Stimulated activated naive CD4-positive, alpha-beta T cell (primary cell): ENCODE measurements at regions not wholly inside any gene's neighbourhood (a gene's known extent, or its start where the extent isn't known, plus 50 kb on each side); places are given as distances from the start of the nearest gene placed in this dataset.
"Not testable (repeated sequence)": the region's sequence is repeated elsewhere in the genome, so short reads cannot be mapped to it uniquely, and the experiment has no call there.

Experiments
- DNase-seq, 6 experiments: peaks; one replicate each; lab custom pipeline; 2025; lab: John Stamatoyannopoulos, UW

GRCh38 chr2:75389271-75389670 lies 171.5 kb downstream of the EVA1A start:
- no peak for DNase-seq

DNA sequence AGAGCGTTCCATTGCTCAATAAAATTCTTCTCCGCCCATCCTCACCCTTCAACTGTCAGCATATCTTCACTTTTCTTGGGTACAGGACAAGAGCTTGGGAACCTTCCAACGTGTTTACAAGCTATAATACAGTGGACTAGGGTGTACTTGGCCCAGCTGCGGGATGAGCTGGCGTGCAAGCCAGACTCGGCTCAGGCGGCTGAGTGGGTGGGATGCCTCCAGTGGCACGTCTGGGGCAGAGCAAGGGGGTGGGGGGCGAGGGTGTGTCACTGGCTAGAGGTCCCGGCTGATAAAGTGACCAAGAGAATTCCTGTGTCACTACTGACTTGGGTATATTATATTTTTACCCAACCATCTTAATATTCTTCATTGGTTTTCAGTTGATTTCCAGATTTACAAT lies 179.7 kb downstream of the EVA1A start:
- DNase-seq, result no peak

GRCh38 chr2:75379476-75380210 lies 180.3 kb upstream of the TACR1 start:
- no peak for DNase-seq

DNA sequence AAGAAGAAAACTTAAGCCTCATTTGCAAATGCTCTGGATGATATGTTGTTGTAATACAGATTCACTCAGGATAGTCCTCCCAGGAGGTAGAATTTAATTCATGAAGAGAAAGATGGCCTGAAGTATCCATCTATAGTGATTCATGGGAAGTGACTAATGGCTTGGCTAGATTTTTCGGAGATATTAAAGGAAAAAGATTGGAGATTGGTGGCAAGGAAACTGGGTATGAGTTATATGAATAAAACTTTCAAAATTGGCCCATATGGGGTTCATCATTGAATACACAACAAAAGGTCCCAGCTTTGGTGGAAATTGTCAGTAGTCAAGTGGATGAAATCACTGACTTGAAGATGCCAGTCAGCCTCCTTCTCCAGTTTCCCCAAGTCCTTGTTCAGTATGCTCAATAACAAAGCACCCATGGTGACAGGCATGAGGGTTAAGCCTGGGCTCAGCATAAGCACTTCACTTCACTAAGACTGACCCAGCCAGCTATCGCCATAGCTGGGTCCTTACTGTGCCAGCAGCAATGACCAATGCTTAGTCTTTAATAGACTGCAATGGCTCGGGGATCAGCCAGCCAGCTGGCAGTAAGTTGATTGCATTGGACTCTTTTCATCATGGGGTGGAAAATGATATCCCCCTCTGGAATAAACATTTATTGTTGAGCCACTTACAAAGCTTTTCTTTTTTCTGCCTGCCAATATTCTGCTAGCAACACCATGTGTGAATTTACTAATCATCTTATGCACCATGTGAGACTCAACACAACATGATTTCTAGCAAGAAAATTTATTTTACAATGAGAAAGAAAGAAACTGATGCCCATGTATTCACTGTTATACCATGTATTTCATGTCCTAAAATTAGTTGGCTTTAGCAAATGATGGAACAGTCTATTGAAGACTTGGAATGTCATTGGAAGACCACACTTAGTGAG lies 176.6 kb upstream of the TACR1 start:
- DNase-seq, result no peak

DNA sequence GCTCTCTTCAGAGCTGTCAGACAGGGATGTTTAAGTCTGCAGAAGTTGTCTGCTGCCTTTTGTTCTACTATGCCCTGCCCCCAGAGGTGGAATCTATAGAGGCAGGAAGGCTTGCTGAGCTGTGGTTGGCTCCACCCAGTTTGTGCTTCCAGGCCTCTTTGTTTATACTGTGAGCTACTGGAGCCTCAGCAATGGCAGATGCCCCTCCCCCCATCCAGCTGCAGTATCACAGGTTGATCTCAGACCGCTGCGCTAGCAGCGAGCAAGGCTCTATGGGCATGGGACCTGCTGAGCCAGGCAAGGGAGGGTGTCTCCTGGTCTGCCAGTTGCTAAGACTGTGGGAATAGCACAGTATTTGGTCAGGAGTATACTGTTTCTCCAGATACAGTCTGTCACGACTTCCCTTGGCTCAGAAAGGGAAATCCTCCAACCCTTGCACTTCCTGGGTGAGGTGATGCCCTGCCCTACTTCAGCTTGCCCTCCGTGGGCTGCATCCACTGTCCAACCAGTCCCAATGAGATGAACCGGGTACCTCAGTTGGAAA lies 175.2 kb upstream of the TACR1 start:
- not testable (repeated sequence) for DNase-seq

- DNase-seq, result no peak
These were observed 168.1 kb upstream of the TACR1 start for GRCh38 chr2:75367401-75367800.

DNA sequence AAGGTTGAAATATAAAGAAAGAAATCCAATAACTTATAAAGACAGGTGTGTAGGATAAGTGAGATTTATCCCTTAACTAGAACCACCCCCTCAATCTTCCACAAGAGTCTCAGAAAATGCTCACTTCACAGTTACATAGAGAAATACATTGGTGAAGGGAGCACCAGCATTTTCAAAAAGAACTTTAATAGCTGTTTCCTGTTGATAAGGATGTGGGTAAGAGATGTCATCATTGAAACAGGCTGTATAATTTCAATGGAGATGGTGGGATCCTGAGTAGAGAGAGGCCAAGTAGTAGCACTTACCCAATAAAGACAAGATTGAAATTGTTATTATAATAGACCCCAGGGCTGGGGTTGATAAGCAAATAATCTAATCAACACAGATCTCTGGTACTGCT lies 162.2 kb upstream of the TACR1 start:
- DNase-seq, result no peak

GRCh38 chr2:75360945-75361344 lies 161.6 kb upstream of the TACR1 start:
- DNase-seq, result no peak

DNA sequence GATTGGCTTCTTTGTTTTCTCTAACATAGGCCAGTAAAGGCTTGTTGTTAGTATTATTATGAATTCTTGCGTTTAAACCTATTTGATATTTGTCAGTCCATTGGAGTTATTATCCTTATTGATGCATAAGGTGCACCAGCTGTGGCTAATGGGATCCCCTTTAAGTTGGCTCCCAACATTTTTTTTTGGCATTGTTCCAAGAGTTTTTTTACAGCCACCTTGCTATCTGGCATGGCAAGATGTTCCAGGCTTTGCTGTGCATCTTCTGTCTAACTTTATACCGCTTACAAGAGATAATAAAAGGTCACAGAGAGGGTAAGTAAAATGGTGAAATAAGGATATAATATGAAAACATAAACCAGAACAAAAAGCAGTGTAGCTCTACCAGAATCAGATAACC lies 157.5 kb upstream of the TACR1 start:
- DNase-seq, result no peak

- DNase-seq, result no peak
These were observed 153.8 kb upstream of the TACR1 start for GRCh38 chr2:75353131-75353530.

GRCh38 chr2:75348307-75348706 lies 149.0 kb upstream of the TACR1 start:
- DNase-seq, result no peak

DNA sequence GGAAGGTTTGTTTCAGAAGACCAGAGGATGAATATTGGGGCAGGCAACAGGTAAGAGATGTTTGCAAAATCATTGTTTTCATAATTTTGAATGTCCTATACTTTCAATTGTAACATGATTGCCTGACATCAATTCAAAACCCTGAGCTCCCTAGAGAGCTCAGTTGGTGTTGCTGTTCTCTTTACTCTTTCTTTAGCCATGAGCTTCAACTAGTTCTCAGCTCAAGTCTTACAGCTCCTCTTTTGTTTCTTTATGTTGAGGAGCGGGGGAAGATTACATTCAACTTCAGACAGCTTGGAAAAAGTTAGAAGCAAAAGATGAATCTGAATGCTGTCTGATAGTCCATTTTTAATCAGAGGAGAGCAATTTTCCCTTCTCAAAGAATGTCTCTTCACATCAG lies 144.8 kb upstream of the TACR1 start:
- no peak for DNase-seq

- DNase-seq, result no peak
These were observed 143.3 kb upstream of the TACR1 start for GRCh38 chr2:75342504-75343175.

GRCh38 chr2:75340560-75340959 lies 141.2 kb upstream of the TACR1 start:
- no peak for DNase-seq

- DNase-seq, result no peak
These were observed 139.1 kb upstream of the TACR1 start for GRCh38 chr2:75338461-75338860.

DNA sequence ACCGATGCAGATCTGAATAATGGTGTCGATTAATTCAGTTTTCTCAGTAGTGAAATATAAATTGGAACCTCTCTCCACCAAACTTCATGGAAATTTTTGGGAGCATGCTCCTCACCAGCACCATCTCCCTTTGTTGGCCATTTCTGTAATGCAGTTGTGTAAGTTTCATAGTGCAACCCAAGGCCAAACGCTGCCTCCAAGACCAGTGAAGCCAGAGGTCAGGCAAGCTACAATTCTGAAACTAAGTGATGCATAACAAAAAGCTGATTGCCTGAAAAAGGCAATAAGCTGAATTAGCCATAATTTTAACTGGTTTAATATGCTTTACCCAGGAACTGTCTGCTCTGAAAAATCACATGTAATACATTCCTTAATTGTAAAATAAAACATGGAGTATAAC lies 138.3 kb upstream of the TACR1 start:
- DNase-seq, result no peak

DNA sequence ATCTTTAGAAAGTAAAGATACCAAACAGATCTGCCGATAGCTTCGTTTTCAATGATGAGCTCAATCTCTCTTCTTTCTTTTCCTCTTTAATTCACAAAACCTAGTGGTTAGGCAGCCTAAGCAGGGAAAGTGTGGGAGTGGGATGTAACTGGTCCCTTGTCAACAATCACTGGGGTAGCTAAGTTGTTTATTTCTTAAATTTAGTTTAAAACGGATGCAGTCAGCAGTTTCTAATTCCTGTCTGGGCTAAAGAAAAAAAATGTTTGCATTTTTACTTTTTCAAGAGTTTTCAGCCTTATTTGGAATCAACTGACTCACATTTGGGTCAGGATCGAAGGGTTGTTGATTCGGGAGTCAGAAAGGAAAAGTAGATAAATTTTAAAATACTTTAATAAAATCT lies 137.7 kb upstream of the TACR1 start:
- no peak for DNase-seq

- no peak for DNase-seq
These were observed 137.1 kb upstream of the TACR1 start for GRCh38 chr2:75336451-75336850.

DNA sequence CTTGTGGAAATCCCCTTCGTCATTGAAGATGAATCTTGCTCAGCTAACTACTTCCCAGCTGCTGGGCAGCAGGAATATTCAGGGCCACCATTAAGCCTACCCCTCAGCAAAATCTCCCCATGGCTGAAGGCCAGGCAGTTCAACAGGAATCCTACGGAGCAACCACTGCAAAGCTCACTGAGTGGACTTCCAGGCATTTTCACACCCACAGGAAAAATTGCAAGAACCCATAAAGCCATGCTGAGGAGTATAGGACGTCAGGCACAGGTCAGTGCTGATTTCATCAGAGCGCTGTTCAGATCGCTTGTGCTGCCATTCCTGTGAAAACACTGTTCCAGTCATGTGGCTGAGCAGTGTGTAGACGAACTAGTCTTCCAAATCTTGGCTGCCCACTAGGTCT lies 134.8 kb upstream of the TACR1 start:
- DNase-seq, result no peak

DNA sequence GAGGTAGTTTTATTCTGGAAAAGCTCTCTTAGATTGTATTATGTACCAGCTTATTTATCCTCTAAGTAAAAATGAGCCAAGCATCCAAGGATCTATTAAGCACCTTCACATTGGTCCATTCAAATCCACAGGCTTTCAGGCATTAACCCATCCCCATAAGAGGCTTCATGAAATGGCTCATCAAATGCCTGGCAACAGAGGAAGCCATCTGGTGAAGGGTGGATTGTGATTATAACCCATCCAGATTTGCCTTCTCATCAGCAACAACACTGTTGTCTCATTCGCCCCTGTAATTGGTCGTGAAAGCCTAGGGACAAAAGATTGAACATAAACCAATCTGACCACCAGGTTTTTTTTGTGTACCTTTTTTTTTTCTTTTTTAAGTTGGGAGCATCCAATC lies 134.3 kb upstream of the TACR1 start:
- DNase-seq, result no peak

DNA sequence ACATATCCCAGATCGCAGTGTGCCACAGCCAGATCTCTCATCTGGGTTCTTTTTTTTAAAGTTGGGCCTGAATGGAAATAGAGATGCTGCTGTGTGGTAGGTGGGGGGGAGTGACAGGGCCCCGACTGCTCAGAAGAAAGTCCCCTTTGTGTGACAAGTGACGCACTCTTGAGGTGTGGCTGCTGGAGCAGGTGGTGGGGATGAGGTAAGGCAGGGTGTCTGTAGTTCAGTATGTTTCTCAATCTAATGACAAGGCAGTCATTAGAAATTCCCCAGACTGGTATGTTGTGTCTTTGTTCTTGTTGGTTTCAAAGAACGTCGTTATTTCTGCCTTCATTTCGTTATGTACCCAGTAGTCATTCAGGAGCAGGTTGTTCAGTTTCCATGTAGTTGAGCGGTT lies 128.8 kb upstream of the TACR1 start:
- no peak for DNase-seq

- DNase-seq, result no peak
These were observed 128.0 kb upstream of the TACR1 start for GRCh38 chr2:75327334-75327733.

GRCh38 chr2:75326645-75327044 lies 127.3 kb upstream of the TACR1 start:
- no peak for DNase-seq
